Limb (tissue), 2 donors: ENCODE measurements at regions not wholly inside any gene's neighbourhood (a gene's known extent, or its start where the extent isn't known, plus 50 kb on each side); places are given as distances from the start of the nearest gene placed in this dataset.
"Not testable (repeated sequence)": the region's sequence is repeated elsewhere in the genome, so short reads cannot be mapped to it uniquely, and the experiment has no call there.

Experiments
- DNase-seq, 2 donors: peaks; one replicate each; pipeline ENCODE4 v3.0.0-alpha.2; 2016; ENCODE audit errors: extremely low spot score in 2 of 2

DNA sequence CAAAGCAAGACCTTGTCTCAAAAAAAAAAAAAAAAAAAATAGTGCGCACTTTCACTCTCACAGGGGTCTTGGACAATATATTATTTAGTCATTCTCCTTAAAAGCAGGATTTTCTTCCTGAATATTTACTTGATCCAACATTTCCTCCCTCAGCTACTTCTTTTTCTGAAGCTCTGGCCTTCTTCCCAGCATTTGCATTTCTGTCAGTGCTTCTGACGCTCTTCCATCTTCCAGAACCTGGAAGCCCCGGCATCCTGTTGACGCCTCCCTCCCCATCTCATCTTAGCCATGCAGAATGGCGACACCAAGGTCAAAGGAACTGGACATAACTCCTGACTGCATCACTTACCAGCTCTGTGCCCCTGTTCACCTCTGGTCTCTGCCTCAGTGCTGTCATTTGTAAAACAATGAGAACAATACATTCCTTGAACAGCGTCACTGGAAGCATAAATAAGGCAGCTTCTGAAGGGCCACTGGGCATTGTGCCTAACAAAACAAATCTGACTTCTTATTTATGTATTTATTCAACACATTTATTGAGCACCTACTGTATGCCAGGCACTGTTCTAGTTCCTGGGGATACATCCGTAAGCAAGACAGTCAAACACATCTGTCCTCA, 90.9 kb upstream of the MDM1 start:
- no peak for DNase-seq

GRCh38 chr12:68425998-68426397, 93.8 kb upstream of the MDM1 start:
- no peak for DNase-seq

DNA sequence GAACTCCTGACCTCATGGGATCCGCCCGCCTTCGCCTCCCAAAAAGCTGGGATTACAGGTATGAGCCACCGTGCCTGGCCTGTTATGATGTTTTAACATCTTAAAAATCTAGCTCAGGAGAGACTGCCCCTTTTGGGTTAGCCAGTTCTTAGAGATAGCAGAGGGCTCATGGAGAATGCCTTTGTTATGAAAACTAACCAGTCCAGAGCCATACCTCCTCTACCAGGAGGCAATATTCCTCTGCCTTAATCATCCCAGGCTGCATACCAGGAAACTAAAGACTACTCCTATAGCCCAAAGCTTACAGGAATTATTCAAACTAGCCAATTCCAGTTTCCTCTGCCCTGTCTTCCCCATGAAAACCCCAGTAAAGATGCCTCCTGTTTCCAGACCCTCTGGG, 96.0 kb upstream of the MDM1 start:
- no peak for DNase-seq

GRCh38 chr12:68428724-68429501, 96.8 kb upstream of the MDM1 start:
- no peak for DNase-seq

- DNase-seq = no peak
Measured at GRCh38 chr12:68429696-68430095, 97.5 kb upstream of the MDM1 start.

- no peak for DNase-seq
Measured at GRCh38 chr12:68431786-68432185, 99.6 kb upstream of the MDM1 start.

GRCh38 chr12:68432622-68433021, 100.5 kb upstream of the MDM1 start:
- no peak for DNase-seq

- DNase-seq = no peak
Measured at GRCh38 chr12:68434391-68435298, 102.5 kb upstream of the MDM1 start.

DNA sequence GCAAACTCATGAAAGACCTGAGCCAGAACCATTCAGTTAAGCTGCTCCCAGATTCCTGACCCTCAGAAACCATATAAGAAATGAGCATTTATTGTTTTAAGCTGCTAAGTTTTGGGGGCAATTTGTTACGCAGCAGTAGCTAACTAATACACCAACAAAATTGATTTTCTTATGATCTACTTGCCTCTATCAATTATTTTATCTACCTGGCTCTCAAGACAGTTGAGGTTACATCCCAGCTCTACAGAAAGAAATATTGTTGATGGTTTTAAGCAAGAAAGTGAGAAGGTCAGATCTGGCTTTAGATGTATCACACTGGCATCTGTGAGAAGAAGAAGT, 103.1 kb upstream of the MDM1 start:
- no peak for DNase-seq

DNA sequence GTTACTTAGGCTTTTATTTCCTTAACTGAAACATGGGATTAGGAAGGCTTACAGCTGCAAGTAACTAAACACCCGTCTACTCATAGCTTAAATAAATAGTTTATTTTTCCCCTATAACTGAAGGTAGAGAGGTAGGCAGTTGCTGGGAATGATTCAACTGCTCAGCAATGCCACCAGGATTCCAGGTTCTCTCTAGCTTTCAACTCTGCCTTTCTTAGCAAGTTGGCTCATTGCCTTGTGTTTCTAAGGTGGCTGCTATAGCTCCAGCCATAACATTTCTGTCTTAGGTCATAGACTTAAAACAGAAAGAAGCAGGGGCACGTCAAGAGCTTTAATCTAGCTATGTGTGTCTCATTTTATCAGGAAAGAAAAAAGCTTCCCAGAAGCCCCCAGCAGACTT, 103.7 kb upstream of the MDM1 start:
- no peak for DNase-seq

DNA sequence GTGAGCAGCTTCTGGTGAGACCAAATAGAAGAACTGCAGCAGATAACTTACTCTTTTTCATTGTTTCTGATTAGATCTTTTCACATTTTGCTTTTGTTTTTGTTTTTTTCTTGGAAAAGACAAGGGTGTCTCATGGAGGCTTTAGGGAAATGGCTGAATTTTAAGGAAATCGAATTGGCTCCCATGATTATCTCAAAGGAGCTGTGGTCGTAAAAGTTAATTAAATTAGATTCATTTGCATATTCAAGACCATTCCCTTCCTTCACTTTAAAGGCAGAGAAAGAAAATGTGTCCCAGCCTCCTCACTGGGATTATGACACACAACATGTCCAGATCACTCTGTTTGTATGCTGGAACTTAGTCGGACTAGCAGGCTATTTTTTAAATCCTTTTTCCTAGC, 106.4 kb upstream of the MDM1 start:
- no peak for DNase-seq

- DNase-seq = no peak
Measured at GRCh38 chr12:68439368-68440045, 107.3 kb upstream of the MDM1 start.

GRCh38 chr12:68440068-68440581, 108.0 kb upstream of the MDM1 start:
- no peak for DNase-seq

- DNase-seq = no peak
Measured at GRCh38 chr12:68441167-68441566, 109.0 kb upstream of the MDM1 start.

GRCh38 chr12:68442353-68442972, 110.3 kb upstream of the MDM1 start:
- DNase-seq = not testable (repeated sequence)

- DNase-seq = not testable (repeated sequence)
Measured at GRCh38 chr12:68443695-68444094, 111.5 kb upstream of the MDM1 start.

- no peak for DNase-seq
Measured at GRCh38 chr12:68445824-68446223, 113.7 kb upstream of the MDM1 start.

- no peak for DNase-seq
Measured at GRCh38 chr12:68446384-68446783, 114.2 kb upstream of the MDM1 start.

DNA sequence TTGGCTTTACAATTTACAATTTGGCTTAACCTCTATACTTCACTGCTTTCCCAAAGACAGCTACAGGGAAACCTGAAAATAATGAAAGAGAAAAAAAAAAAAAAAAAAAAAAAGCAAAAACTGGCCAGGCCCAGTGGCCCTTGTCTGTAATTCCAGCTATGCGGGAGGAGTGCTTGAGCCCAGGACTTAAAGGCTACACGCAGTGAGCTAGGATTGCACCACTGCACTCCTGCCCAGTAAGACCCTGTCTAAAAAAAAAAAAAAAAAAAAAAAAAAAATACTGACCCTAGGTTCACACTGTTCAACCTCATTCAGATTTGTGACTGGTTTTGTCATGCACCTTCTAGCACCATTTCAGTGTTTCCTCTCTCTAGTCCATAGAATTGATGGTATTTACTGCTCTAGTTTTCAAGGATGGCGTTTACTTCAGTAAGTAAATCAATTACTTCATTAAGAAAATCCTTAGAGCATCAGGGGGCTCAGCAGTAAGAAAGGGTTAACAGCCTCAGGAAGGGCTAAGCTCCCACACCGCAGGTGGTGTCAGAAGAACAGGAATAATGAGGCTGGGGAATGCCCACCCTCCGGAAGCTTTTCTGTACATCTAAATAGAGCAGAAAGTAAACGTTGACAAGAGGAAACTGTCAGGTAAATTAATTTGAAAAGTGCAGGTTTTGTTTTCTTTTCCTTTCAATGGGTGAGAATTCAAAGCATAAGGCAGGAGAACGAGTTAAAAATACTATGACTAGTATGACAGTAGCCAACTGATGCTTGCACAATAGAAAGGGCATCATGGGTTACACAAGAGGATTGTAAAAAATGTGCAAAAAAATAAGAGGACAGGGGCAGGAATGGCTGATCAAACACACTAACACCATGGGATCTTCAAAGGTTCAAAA, 115.0 kb upstream of the MDM1 start:
- DNase-seq = no peak

GRCh38 chr12:68447797-68448260, 115.7 kb upstream of the MDM1 start:
- DNase-seq = no peak
